GM19455 (cell line): ENCODE measurements at regions not wholly inside any gene's neighbourhood (a gene's known extent, or its start where the extent isn't known, plus 50 kb on each side); places are given as distances from the start of the nearest gene placed in this dataset.
"Not testable (repeated sequence)": the region's sequence is repeated elsewhere in the genome, so short reads cannot be mapped to it uniquely, and the experiment has no call there.

Experiments used
- ATAC-seq: cut with Tn5 transposase; IDR thresholded peaks from one replicate; pipeline ENCODE4 v1.9.1; 2021; ENCODE audit not compliant: unreplicated experiment

DNA sequence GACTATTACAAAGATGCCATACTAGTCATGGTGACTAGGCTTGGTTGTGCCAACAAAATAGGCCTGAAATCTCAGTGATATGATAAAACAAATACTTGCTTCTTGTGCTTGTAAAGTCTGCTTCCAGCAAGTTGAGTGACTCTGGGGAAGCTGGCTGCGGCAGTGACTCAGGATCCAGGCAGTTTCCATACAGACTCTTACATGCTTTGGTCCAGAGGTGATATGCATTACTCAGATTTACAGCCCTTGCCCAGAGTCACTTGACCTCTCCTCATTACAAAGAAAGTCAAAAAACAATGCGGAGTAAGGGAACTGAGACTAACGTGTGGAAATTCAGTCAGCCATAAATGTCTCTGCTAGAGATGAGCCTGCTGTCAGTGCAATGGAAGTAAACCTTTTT, 387.5 kb downstream of the KCNA4 start:
- ATAC-seq = no peak

DNA sequence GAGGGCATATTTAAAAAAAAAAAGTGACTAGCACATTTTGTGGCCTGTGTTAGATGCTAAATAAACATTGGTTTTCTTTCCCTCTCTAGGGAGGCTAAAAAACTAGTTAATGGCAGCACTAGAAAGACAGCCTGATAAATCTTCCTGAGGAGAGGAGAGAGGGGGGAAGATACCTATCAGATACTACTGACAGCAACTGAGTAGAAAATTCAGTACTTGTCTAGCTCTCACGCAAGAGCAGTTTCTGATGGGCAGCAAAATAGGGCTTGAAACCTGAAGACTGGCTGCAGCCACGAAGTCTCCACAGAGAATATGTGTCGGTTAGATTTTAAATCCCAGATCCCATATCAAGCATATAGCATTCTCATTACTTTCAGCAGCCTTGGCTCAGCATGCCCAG, 388.2 kb downstream of the KCNA4 start:
- ATAC-seq = no peak

DNA sequence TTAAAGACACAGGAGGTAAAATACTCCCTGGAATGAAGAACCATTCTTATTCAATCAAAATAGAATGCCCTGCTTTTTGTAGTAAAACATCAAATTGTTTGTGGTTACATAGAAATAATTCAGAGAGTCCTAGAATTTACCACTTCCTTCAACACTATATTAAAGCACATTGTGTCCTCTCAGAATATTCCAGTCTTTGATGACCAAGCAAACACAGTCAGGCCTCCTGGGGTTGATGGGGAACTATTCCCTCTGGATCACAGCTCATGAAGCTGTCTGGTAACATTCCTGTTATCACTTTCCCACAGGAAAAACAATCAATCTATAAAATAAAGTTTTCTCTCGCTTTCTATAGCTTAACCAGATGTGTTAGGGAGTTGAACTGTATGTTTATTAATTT, 389.3 kb downstream of the KCNA4 start:
- ATAC-seq = no peak

DNA sequence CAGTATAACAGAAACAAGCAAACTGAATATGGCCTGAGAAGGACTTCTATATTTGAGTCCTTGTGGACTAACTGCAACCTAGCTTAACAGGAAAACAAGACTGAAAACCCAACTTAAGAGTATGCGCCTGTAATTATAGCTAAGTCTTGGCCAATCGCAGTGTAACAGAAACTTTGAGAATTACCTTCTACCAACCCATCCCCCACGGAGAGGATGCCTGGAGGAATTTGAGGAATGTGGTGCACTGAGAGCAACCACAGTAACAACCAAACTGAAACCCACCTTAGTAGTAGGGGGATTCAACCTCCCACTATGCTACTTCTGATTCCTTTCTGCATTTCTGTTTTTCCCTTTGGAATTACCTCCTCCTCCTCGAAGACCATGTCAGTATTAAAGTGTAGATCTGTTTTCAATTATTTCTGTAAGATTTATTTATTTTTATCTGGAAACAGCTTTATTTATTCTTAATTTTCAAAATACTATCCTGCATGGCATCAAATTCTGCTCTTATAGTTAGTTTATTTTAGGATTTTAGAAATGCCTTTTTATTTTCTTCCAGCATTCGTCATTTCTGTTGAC, 393.6 kb downstream of the KCNA4 start:
- ATAC-seq = no peak

DNA sequence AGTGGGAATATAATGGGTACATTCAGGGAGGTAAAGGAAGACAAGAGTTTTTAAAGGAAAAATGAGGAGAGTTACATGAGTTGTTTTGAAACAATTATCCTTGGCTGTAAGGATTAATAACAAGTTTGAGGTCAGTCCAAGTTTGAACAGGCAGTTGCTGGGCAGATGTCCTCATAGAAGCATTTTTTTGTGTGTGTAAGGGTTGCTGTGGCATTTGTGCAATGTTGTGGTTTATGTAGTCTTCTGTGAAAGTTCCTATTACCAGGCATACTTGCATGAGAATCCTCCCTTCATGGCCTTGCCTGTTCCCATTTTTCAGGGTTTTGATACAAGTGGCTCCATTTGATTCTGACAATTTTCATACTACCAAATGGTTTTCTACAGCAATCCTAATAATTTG, 400.2 kb downstream of the KCNA4 start:
- no peak for ATAC-seq

DNA sequence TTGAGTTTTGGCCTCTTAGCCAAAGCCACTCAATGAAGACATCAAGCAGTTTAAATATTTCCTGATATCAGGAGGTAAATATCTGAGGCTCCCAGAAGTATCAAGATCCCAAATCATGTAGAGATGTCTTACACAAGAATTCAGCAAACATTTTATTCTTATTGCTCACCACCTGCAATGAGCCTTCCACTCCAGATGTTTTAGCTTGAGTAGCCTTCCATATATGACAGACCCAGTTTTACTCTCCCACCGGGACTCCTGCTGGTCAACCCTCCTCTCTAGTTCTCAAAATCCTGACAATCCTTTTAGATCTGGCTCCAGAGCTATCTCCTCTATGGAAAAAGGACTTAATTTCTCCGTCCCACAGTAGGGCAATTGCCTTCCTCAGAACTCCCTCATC, 404.4 kb downstream of the KCNA4 start:
- no peak for ATAC-seq

DNA sequence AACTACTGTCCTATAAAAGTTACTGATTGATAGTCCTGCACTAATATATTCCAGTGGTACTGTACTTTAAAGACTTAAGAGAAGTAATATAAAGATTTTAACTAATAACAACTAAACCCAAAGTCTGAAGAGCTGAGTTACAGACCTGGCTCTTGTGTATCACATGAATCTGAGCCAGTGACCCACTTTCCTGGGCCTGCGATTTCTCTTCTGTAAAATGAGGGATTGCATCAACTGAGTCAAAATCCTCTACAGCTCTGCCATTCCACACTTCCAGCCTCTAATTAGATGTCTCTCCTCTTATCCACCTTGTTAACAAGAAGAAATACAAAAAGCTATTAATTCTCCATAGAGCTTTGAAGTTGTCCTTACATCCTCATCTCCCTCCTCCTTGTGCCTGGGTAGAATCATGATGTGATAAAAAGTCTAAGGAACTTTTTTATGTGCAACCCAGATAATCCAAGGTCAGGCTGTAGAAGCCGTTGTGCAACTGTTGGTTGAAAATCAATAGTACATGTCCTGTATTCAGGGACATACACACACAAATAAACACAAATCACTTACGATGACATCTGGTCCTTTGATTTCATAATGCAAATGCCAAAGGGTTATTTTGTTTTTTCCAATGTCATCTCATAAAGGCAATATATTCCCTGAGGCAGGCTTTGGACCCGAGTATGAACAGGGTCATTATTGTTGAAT, 410.3 kb downstream of the KCNA4 start:
- ATAC-seq = no peak

DNA sequence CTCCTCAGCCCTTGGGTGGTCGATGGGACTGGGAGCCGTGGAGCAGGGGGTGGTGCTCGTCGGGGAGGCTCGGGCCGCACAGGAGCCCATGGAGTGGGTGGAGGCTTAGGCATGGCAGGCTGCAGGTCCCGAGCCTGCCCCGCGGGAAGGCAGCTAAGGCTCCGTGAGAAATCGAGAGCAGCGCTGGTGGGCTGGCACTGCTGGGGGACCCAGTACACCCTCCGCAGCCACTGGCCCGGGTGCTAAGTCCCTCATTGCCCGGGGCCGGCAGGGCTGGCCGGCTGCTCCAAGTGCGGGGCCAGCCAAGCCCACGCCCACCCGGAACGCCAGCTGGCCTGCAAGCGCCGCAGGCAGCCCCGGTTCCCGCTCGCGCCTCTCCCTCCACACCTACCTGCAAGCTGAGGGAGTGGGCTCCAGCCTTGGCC, 416.7 kb downstream of the KCNA4 start:
- not testable (repeated sequence) for ATAC-seq

DNA sequence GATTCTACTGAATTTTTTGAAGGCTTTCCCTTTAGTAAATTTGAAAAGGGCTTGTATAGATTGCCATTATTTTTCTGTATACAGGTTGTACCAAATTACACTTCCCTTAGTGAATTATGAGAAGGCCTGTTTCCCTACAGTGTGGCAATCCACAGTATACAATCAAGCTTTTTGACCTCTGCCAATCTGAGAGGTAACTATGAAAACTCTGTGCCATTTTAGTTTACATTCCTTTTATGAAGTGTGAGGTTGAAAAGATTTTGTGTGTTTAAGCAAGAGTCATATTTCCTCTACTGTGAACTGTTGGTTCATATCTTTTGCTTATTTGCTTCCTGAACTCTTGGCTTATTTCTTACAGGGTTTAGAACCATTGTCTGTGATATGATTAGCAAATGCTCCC, 432.5 kb downstream of the KCNA4 start:
- no peak for ATAC-seq

DNA sequence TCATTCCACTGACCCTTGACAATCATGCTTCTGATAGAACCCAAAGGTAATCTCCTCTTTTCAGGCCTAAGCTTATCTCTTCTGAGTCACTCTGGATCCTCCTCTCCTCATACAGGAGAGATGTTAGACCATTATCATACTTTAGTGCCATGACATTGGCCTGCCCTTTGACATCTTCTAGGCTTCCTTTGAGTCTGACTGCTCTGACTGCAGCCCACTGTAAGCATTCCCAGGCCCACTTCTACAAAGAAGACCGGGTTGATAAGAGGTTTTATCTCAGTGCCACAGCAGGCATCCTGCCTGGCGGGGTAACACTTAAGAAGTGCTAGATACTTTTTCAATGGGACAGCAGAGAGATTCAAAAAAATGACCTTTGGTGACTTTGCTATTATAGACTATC, 438.0 kb downstream of the KCNA4 start:
- no peak for ATAC-seq

DNA sequence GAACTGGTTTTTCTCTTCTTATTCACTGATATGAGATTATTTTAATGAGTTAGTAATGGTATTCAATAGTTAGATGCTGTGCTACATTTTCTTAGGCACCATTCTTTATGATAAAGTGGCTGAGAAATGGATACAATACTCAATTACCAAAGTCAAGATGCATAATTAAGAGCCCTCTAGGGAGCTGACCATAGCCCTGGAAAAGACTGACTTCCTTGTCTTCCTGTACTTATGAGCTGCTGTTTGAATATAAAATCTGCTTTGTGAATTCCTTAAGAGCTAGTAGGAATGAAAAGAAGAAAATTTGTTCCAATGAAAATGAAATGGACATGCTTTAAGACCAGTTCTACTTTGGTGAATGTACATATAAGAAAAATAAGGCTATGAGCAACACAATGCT, 452.3 kb downstream of the KCNA4 start:
- ATAC-seq = no peak

DNA sequence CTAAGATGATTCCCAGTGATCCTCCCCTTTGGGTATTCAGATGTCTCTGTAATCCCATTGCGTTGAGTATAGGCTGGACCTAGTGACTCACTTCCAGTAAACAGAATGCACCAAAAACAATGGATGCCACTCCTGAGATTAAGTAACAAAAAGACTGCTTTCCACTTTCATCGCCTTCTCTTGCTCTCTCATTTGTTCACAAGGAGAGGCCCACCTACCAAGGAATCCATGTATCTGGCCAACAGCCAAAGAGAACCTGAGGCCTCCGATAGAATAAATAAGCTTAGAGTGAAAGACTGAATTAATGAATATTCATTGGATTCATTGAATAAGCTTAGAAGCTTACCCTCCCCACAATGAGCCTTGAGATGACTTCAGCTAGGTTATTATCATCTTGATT, 454.6 kb downstream of the KCNA4 start:
- ATAC-seq = no peak

DNA sequence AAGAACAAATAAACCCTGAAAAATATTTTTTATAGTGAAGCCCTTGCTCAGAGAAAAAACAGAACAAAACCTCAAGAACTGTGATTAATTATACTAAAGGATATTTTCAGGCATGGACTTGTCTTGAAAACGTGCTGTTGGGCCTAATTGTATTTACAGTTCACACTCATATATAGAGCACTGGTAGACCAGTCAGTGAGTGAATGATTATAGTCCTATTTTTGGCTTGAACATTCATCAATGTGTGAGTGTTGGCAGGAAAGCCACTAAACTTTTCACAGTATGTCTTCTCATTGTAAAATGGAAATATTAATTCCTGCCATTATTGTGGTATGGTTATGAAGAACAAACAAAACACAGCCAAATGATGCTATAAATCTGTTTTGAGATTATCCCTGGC, 462.8 kb downstream of the KCNA4 start:
- no peak for ATAC-seq

DNA sequence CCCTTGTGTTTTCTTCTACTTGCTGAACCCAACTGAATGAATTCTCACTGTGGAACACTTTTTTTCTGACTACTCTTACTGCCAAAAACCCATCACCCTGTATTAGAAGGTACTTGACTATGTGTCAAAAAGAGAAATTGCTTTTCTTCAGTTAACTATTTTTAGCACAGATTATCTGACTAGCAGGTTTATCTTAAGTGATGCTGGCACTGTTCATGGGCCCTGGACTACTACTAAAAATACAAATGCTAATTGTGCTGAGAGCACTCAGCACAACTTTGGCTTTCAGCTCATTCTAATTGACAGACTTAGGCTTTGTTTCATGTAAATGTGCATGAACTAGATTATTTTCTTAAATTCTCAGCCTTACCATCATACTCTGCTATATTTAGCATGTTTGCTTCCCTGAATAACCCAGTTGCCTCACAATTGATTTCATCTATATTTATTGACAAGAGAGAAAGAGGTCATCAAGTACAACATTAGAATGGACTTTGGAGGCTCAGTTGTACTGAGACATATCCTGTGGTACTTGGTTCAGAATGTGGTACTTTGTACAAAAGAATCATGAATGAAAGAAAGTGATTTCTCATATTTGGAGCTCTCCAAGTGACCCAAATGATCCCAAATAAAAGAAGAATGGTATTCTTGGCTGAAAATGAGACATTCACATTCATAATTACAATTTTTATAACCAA, 478.3 kb downstream of the KCNA4 start:
- no peak for ATAC-seq

DNA sequence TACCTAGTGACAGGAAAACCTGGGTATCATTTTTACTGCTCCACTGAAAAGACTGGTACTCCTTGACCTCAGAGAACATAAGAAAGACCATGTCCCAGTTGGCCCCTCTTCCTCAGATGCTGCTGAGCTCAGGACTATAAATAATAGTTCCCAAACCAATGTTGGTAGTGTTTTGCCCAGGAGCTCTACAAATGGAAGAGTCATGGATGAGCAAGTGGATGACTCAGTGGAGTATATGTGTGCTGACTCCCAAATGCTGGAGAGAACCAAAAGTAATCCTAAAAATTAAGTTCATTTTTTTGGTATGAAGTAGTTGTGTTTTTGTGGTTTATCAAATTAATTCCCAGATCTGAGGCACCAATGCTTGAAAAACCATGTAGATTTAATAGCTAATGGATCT, 482.0 kb downstream of the KCNA4 start:
- ATAC-seq = no peak

DNA sequence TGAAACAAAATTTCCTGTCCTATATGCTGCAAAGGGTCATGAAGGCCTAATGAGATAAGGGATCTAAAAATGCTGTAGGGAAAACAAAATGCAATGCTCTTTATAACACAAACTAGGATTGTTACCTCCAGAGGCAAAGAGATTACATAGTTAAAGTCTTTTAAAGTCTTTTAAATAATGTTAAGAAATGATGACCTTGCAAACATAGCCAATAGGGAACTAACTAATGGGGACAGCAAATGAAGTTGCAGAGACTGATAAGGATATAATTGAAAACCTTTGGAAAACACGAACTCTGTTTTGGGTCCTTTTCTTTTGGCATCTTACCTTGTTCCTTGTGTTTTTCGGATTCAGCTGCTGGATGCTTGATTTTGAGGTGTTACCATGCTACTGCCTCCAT, 485.9 kb downstream of the KCNA4 start:
- ATAC-seq = no peak

DNA sequence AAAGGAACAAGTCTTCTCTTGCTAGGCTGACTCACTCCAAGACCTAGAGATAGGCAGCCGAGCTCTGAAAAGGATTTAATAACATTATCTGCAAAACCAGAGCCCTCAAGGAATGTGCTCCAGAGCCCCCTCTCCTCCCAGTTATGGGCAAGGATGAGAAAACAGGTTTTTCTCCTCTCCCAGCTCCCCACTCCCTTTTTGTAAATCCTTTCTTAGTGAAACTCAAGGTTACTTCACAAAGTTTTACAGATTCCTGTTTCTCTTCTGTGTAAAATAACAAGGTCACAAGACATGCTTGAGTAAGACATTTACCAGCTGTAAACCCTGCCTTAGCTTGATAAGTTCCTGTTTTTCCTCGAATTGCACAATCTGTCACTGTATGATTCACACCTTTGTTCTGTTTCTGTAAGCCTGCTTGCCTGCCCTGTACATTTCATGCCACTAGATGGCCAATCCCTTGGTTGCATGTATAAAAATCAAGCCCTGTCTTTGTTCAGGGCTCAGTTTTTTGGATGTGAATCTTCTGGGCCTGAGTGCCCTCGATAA, 489.4 kb downstream of the KCNA4 start:
- peak; percentile 60 for ATAC-seq

DNA sequence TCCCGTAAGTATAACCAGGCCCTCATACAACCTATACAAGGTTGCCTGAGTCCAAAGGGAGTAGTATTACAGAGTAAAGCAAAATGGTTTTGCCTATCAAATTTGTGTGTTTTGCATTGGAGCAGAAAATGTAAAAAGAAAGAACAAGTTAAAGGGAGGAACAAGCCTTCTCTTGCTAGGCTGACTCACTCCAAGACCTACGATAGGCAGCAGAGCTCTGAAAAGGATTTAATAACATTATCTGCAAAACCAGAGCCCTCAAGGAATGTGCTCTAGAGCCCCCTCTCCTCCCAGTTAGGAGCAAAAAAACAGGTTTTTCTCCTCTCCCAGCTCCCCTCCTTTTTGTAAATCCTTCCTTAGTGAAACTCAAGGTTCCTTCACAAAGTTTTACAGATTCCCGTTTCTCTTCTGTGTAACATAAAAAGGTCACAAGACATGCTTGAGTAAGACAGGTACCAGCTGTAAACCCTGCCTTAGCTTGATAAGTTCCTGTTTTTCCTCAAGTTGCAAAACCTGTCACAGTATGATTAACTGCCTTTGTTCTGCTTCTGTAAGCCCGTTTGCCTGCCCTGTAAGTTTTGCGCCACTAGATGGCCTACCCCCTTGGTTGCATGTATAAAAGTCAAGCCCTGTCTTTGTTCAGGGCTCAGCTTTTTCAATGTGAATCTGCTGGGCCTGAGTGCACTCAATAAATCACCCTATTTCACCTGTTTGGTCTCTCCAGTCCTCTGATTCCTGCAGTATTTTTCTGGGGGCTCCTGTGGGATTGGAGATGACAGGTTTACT, 498.2 kb downstream of the KCNA4 start:
- ATAC-seq = no peak

DNA sequence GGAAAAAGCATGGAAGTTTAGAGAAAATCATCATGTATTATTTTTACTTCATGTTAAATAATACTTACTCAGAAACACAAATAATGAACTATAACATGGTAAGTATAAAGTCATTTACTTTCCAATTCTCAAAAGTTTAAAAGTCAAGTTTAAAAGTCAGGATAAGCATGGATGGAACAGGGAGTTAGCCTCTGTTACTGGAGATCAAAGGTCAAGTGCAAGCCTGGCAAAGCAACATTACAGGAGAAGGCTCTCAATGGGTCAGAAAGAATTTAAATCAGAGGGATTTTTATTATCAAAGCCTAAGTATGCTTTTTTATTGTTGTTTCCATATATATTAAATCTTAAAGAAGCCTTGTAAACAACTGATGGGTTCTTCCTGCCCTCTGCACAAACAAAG, 505.4 kb downstream of the KCNA4 start:
- ATAC-seq = no peak

DNA sequence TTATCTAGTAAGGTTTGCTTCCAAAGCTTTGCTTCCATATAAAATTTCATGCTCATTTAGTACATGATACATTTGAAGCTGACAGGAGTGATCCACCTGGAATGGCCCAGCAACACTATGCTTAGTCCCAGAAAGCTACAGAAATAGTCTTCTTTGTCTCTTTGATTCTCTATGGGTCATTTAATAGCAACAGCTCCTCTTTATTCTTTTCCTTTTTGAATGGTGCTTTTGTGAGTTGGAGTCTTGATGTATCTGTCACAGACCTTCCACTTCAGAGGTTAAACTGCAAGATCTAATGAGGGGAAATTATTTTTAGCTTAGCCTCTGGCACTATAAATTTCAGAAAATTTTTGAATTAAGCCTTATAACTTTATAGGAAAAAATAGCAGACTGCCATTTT, 509.5 kb downstream of the KCNA4 start:
- no peak for ATAC-seq

DNA sequence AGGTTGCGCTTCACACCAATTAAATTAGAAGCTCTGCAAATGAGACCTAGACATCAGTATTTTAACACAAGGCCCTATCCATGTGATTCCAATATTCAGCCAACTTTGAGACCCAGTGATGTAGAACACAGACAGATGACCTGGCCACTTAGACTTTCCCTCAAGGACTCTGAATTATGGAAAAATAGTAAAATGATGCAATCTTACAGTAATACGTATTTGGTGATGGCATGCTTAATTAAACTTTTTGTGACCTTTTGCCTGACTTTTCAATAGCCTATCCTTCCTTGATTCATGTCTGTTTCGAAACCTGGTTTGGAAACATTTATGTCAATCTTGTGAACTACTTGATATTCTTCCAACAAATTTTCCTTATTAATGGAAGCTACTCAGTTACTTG, 521.2 kb downstream of the KCNA4 start:
- ATAC-seq = no peak
